HepG2 (cell line): ENCODE measurements at regions not wholly inside any gene's neighbourhood (a gene's known extent, or its start where the extent isn't known, plus 50 kb on each side); places are given as distances from the start of the nearest gene placed in this dataset.

Experiments used
- CTCF ChIP-seq: sonication (generic); formaldehyde crosslinking; IDR thresholded peaks from 2 replicates; pipeline ENCODE4 v1.5.0; 2020; ENCODE audit warnings: mild to moderate bottlenecking, missing genetic modification reagents, moderate library complexity
- ESRRA ChIP-seq: sonication (generic); formaldehyde crosslinking; IDR thresholded peaks from 2 replicates; pipeline ENCODE4 v1.5.1; 2020; ENCODE audit warnings: mild to moderate bottlenecking, low read depth, missing genetic modification reagents
- JUNB ChIP-seq: sonication (generic); formaldehyde crosslinking; IDR thresholded peaks from 2 replicates; pipeline ENCODE4 v1.8.0; 2022; ENCODE audit warnings: missing genetic modification reagents, mild to moderate bottlenecking, borderline replicate concordance
- NFIC ChIP-seq: IDR thresholded peaks from 2 replicates; pipeline ENCODE4 v1.6.1; 2012; ENCODE audit warnings: mild to moderate bottlenecking, low read length, inconsistent platforms
- RAD21 ChIP-seq: fragments of 450-650 bp; formaldehyde crosslinking; IDR thresholded peaks from 2 replicates; pipeline ENCODE4 v1.5.0; 2020; ENCODE audit warnings: mild to moderate bottlenecking
- RFX5 ChIP-seq: IDR thresholded peaks from 2 replicates; pipeline ENCODE4 v1.6.1; 2011; ENCODE audit warnings: low read depth, low read length, improper control_type of control experiment
- SIN3B ChIP-seq: fragments of 150-350 bp; IDR thresholded peaks from 2 replicates; pipeline ENCODE4 v1.6.1; 2014; ENCODE audit warnings: low read length
- UBTF ChIP-seq: sonication (generic); formaldehyde crosslinking; IDR thresholded peaks from 2 replicates; pipeline ENCODE4 v1.4.0; 2020; ENCODE audit warnings: mild to moderate bottlenecking, missing genetic modification reagents
- ZNF232 ChIP-seq: sonication (generic); formaldehyde crosslinking; IDR thresholded peaks from 2 replicates; pipeline ENCODE4 v1.4.0; 2020; ENCODE audit warnings: missing genetic modification reagents, borderline replicate concordance

- no peak for TF ChIP-seq JUNB (CRISPR knock-in tag)
- TF ChIP-seq UBTF (CRISPR knock-in tag), result no peak
- TF ChIP-seq CTCF (CRISPR knock-in tag), result no peak
- no peak for TF ChIP-seq ZNF232 (CRISPR knock-in tag)
- no peak for TF ChIP-seq ESRRA
- TF ChIP-seq RFX5, result no peak
- TF ChIP-seq NFIC, result no peak
- TF ChIP-seq RAD21 (CRISPR knock-in tag), result no peak
- no peak for TF ChIP-seq SIN3B
Measured at GRCh38 chr1:4404854-4405590, 249.4 kb upstream of the AJAP1 start.
